DND-41 (cell line): ENCODE measurements at regions not wholly inside any gene's neighbourhood (a gene's known extent, or its start where the extent isn't known, plus 50 kb on each side); places are given as distances from the start of the nearest gene placed in this dataset.

ENCODE experiments used
- ATAC-seq: fragments of 200-7000 bp; cut with Tn5 transposase; 3 replicates; pipeline ENCODE4 v1.9.1; 2021; ENCODE audit warnings: low read depth; ENCODE audit not compliant: insufficient read depth
- DNase-seq: peaks from one replicate; pipeline ENCODE4 v3.0.0-alpha.2; 2020
- H2AFZ ChIP-seq: 2 replicates; pipeline ENCODE4 v1.6.0; 2012; ENCODE audit warnings: low read depth, low read length
- H3K27ac ChIP-seq: 2 replicates; pipeline ENCODE4 v1.5.1; 2012; ENCODE audit warnings: low read length, inconsistent platforms
- H3K27me3 ChIP-seq: fragments of 200-600 bp; sonication (generic); 2 replicates; pipeline ENCODE4 v1.6.0; 2012; ENCODE audit warnings: low read length, mild to moderate bottlenecking, inconsistent platforms; ENCODE audit not compliant: insufficient read depth, poor library complexity
- H3K36me3 ChIP-seq: 2 replicates; pipeline ENCODE4 v1.5.1; 2012; ENCODE audit warnings: low read length, inconsistent platforms; ENCODE audit not compliant: insufficient read depth
- H3K4me1 ChIP-seq: 2 replicates; pipeline ENCODE4 v1.5.1; 2012; ENCODE audit warnings: mild to moderate bottlenecking, low read length; ENCODE audit not compliant: insufficient read depth
- H3K4me2 ChIP-seq: 2 replicates; pipeline ENCODE4 v1.6.0; 2012; ENCODE audit warnings: mild to moderate bottlenecking, moderate library complexity, low read length, inconsistent platforms; ENCODE audit not compliant: insufficient read depth
- H3K4me3 ChIP-seq, 2 experiments: fragments of 200-600 bp in 1 of 2; shearing (Covaris generic) in 1 of 2; 2 replicates each; pipeline ENCODE4 v1.5.1; 2012 to 2016; ENCODE audit warnings: inconsistent platforms in 2 of 2, low read length in 2 of 2, mild to moderate bottlenecking in 2 of 2, low read depth in 1 of 2, moderate library complexity in 1 of 2
- H3K79me2 ChIP-seq: 2 replicates; pipeline ENCODE4 v1.6.0; 2012; ENCODE audit warnings: low read length, inconsistent platforms; ENCODE audit not compliant: insufficient read depth
- H3K9ac ChIP-seq: 2 replicates; pipeline ENCODE4 v1.6.0; 2012; ENCODE audit warnings: low read depth, mild to moderate bottlenecking, inconsistent platforms, low read length, moderate library complexity
- H3K9me3 ChIP-seq: 2 replicates; pipeline ENCODE4 v1.5.1; 2012; ENCODE audit warnings: low read length, moderate library complexity, mild to moderate bottlenecking, inconsistent platforms; ENCODE audit not compliant: insufficient read depth, severe bottlenecking
- H4K20me1 ChIP-seq: 2 replicates; pipeline ENCODE4 v1.6.0; 2012; ENCODE audit warnings: low read length; ENCODE audit not compliant: insufficient read depth
- EZH2 ChIP-seq: IDR thresholded peaks from 3 replicates; pipeline ENCODE4 v1.6.1; 2012; ENCODE audit warnings: borderline replicate concordance, low read depth, mild to moderate bottlenecking, moderate library complexity, low read length, inconsistent platforms; ENCODE audit not compliant: severe bottlenecking
- TF ChIP-seq, protein P1 (sequence below): IDR thresholded peaks from 2 replicates; pipeline ENCODE4 v1.5.1; 2012; ENCODE audit warnings: borderline replicate concordance, low read length, moderate library complexity, mild to moderate bottlenecking; ENCODE audit not compliant: poor library complexity, severe bottlenecking; ENCODE audit errors: extremely low read depth

GRCh38 chr6:153525998-153526397 is 394.9 kb upstream of the RGS17 start:
- TF ChIP-seq EZH2, result no peak
- TF ChIP-seq, protein P1, sequence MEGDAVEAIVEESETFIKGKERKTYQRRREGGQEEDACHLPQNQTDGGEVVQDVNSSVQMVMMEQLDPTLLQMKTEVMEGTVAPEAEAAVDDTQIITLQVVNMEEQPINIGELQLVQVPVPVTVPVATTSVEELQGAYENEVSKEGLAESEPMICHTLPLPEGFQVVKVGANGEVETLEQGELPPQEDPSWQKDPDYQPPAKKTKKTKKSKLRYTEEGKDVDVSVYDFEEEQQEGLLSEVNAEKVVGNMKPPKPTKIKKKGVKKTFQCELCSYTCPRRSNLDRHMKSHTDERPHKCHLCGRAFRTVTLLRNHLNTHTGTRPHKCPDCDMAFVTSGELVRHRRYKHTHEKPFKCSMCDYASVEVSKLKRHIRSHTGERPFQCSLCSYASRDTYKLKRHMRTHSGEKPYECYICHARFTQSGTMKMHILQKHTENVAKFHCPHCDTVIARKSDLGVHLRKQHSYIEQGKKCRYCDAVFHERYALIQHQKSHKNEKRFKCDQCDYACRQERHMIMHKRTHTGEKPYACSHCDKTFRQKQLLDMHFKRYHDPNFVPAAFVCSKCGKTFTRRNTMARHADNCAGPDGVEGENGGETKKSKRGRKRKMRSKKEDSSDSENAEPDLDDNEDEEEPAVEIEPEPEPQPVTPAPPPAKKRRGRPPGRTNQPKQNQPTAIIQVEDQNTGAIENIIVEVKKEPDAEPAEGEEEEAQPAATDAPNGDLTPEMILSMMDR, result no peak

DNA sequence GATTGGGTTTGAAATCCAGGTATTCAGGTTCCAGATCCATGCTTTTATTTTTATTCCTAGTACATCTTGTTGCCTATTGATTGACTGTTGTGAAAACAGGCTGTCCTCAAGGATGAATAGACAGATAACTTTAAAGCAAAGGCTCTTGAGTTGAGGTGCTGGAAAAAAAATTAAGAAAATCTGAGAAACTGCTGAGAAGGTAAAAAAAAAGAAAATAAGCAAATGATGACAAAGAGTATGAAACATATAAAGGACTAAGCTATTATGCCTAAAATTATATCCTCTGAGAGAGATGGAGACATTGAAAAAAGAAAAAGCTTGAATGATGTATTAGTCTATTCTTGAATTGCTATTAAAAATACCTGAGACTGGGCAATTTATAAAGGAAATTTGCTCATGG is 392.3 kb upstream of the RGS17 start:
- no peak for ATAC-seq
- H3K27me3 ChIP-seq, result no peaks in the 10 kb centered on the region
- H3K9ac ChIP-seq, result no peak overlapping the region
- DNase-seq, result no peak
- H3K4me3 ChIP-seq, result no peak overlapping the region
- no peak overlapping the region for H3K4me2 ChIP-seq
- H2AFZ ChIP-seq, result no peak overlapping the region
- no peaks in the 10 kb centered on the region for H3K79me2 ChIP-seq
- H3K4me1 ChIP-seq, result no peaks in the 10 kb centered on the region
- no peak overlapping the region for H3K27ac ChIP-seq
- H3K36me3 ChIP-seq, result no peaks in the 10 kb centered on the region
- TF ChIP-seq, protein P1, result no peak
- no peak for TF ChIP-seq EZH2
- no peaks in the 10 kb centered on the region for H4K20me1 ChIP-seq
- H3K9me3 ChIP-seq, result peaks cover 2% of the 10 kb centered on the region

More at GRCh38 chr6:153525998-153526397, 394.9 kb upstream of the RGS17 start:
- no peaks in the 10 kb centered on the region for H4K20me1 ChIP-seq
- H3K9me3 ChIP-seq, result peaks cover 2% of the 10 kb centered on the region
- no peak overlapping the region for H2AFZ ChIP-seq
- no peak for ATAC-seq
- H3K79me2 ChIP-seq, result no peaks in the 10 kb centered on the region
- no peak overlapping the region for H3K4me2 ChIP-seq
- H3K27ac ChIP-seq, result no peak overlapping the region
- H3K36me3 ChIP-seq, result no peaks in the 10 kb centered on the region
- H3K27me3 ChIP-seq, result no peaks in the 10 kb centered on the region
- H3K4me3 ChIP-seq, result no peak overlapping the region
- no peaks in the 10 kb centered on the region for H3K4me1 ChIP-seq
- no peak for DNase-seq
- H3K9ac ChIP-seq, result no peak overlapping the region

DNA sequence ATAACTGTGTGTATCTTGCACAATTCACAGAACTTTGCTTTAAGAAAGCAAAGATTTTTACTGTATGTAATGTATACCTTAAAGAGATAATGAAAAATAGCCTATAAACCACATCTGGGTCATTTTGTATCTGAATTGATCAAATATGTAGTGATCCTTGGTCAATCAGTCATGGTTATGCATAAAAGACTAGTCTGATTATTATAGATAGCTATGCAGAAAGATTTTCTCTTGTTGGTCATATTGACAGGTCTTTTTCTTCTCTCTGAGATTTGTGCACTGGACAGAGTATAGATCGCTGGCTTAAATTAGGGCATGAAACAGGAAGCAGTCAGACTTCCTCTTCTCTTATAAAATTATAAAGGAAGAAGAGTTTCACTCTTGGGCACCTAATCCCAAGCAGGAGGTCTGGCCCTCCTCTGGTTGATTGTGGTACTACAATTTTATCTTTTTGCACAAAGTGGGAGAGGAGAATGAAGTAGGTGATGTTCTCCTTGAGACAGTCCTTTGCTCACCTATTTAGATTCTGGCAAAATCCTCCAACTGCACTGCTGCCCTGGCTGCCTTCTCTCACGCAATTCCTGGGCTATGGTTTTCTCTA is 380.9 kb upstream of the RGS17 start:
- H3K36me3 ChIP-seq, result no peaks in the 10 kb centered on the region
- TF ChIP-seq EZH2, result no peak
- TF ChIP-seq, protein P1, result peak; percentile 73
- no peaks in the 10 kb centered on the region for H4K20me1 ChIP-seq
- H3K4me1 ChIP-seq, result no peaks in the 10 kb centered on the region
- H3K27me3 ChIP-seq, result no peaks in the 10 kb centered on the region
- H3K4me2 ChIP-seq, result peak overlapping the region; percentile 28; the same call in 1 of the 2 replicates
- no peaks in the 10 kb centered on the region for H3K9me3 ChIP-seq
- peak overlapping the region; percentile 57 for H2AFZ ChIP-seq
- H3K27ac ChIP-seq, result no peak overlapping the region
- H3K9ac ChIP-seq, result no peak overlapping the region
- DNase-seq (peak; percentile 29), ATAC-seq (peak; percentile 89)
- no peak overlapping the region for H3K4me3 ChIP-seq
- no peaks in the 10 kb centered on the region for H3K79me2 ChIP-seq

DNA sequence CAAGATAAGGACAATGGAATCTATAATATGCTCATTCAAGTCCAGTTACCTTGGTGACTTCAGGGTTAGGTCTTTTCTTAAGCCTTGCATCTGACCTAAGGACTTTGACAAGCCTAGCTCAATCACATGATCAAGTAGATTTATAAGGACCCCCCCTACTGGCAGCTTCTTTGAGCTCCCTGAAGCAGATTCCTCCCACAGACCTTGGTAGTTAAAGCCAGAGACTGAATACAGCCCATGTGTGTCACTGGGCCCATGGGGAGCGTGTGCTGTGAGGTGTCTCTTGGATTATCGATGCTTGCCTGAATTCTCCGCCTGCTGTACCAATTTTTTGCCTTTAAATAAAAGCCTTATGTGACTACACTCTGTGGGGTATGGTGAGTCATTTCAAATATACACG is 372.7 kb upstream of the RGS17 start:
- Histone ChIP-seq H3K27me3 (no peaks in the 10 kb centered on the region), H3K4me3 (no peak overlapping the region), H3K9ac (no peak overlapping the region), H3K9me3 (no peaks in the 10 kb centered on the region), H3K4me1 (no peaks in the 10 kb centered on the region), H2AFZ (no peak overlapping the region), H3K4me2 (no peak overlapping the region), H3K36me3 (no peaks in the 10 kb centered on the region), H4K20me1 (no peaks in the 10 kb centered on the region), H3K27ac (no peak overlapping the region), H3K79me2 (no peaks in the 10 kb centered on the region)
- TF ChIP-seq, protein P1, result no peak
- no peak for TF ChIP-seq EZH2
- ATAC-seq (no peak; the same call in 2 of the 3 replicates), DNase-seq (no peak)
